GM23338 (cell line): ENCODE measurements at regions not wholly inside any gene's neighbourhood (a gene's known extent, or its start where the extent isn't known, plus 50 kb on each side); places are given as distances from the start of the nearest gene placed in this dataset.

Experiments
- ATAC-seq: fragments of 200-7000 bp; cut with Tn5 transposase; 3 replicates; pipeline ENCODE4 v1.9.1; 2020
- DNase-seq: peaks from one replicate; pipeline ENCODE4 v3.0.0-alpha.2; 2015; ENCODE audit warnings: low spot score
- H2AFZ ChIP-seq: fragments of 200-600 bp; sonication (generic); 2 replicates; pipeline ENCODE4 v1.8.0; 2016; ENCODE audit warnings: antibody characterized with exemption, mild to moderate bottlenecking, moderate library complexity
- H3F3A ChIP-seq: fragments of 200-600 bp; sonication (generic); replicated peaks from 2 replicates; pipeline ENCODE4 v1.8.0; 2017; ENCODE audit warnings: antibody characterized with exemption, mixed run types, low read depth
- H3K27ac ChIP-seq: fragments of 200-600 bp; sonication (generic); 2 replicates; pipeline ENCODE4 v1.6.1; 2016; ENCODE audit warnings: low read depth
- H3K27me3 ChIP-seq: fragments of 200-600 bp; sonication (generic); 2 replicates; pipeline ENCODE4 v1.8.0; 2016; ENCODE audit warnings: mild to moderate bottlenecking, mixed run types, moderate library complexity; ENCODE audit not compliant: insufficient read depth
- H3K36me3 ChIP-seq: fragments of 200-600 bp; sonication (generic); 2 replicates; pipeline ENCODE4 v1.8.0; 2016; ENCODE audit warnings: mild to moderate bottlenecking; ENCODE audit not compliant: insufficient read depth
- H3K4me1 ChIP-seq: fragments of 200-600 bp; sonication (generic); 2 replicates; pipeline ENCODE4 v1.8.0; 2016; ENCODE audit warnings: mild to moderate bottlenecking, moderate library complexity; ENCODE audit not compliant: insufficient read depth
- H3K4me2 ChIP-seq: fragments of 200-600 bp; sonication (generic); 2 replicates; pipeline ENCODE4 v1.7.1; 2017; ENCODE audit warnings: mixed run types
- H3K4me3 ChIP-seq: fragments of 200-600 bp; sonication (generic); 2 replicates; pipeline ENCODE4 v1.6.1; 2016; ENCODE audit warnings: mixed run types
- H3K79me2 ChIP-seq: fragments of 200-600 bp; sonication (generic); replicated peaks from 2 replicates; pipeline ENCODE4 v1.8.0; 2017; ENCODE audit warnings: mild to moderate bottlenecking; ENCODE audit not compliant: insufficient read depth
- H3K9me2 ChIP-seq: fragments of 200-600 bp; sonication (generic); 2 replicates; pipeline ENCODE4 v1.8.0; 2017; ENCODE audit not compliant: insufficient read depth
- H4K20me1 ChIP-seq: fragments of 200-600 bp; sonication (generic); replicated peaks from 2 replicates; pipeline ENCODE4 v1.8.0; 2017; ENCODE audit warnings: mild to moderate bottlenecking; ENCODE audit not compliant: insufficient read depth
- H3K27ac Mint-ChIP-seq: 2 replicates; pipeline ENCODE4 v1.8.0; 2020; ENCODE audit warnings: inconsistent platforms, mild to moderate bottlenecking, moderate library complexity, mixed read lengths
- H3K27me3 Mint-ChIP-seq: 3 replicates; pipeline ENCODE4 v1.8.0; 2022; ENCODE audit warnings: low read depth, mild to moderate bottlenecking, moderate library complexity, mixed read lengths, inconsistent platforms; ENCODE audit not compliant: insufficient read depth, poor library complexity
- H3K36me3 Mint-ChIP-seq: 3 replicates; pipeline ENCODE4 v1.8.0; 2021; ENCODE audit warnings: low read depth, mild to moderate bottlenecking, inconsistent platforms, moderate library complexity, mixed read lengths
- H3K4me1 Mint-ChIP-seq: 3 replicates; pipeline ENCODE4 v1.8.0; 2020; ENCODE audit warnings: mild to moderate bottlenecking, inconsistent platforms, mixed read lengths
- H3K4me3 Mint-ChIP-seq: 3 replicates; pipeline ENCODE4 v1.8.0; 2021; ENCODE audit warnings: moderate library complexity, mild to moderate bottlenecking, inconsistent platforms, mixed read lengths
- H3K9me3 Mint-ChIP-seq: 3 replicates; pipeline ENCODE4 v1.8.0; 2020; ENCODE audit warnings: moderate library complexity, mild to moderate bottlenecking, inconsistent platforms, mixed read lengths
- CREB1 ChIP-seq: fragments of 250-450 bp; sonication (Bioruptor Pico); IDR thresholded peaks from 2 replicates; pipeline ENCODE4 v1.5.0; 2020; ENCODE audit warnings: low read depth, mild to moderate bottlenecking, moderate library complexity
- EZH2 ChIP-seq: fragments of 200-600 bp; sonication (generic); IDR thresholded peaks from one replicate; pipeline ENCODE4 v1.8.0; 2017; ENCODE audit warnings: antibody characterized with exemption, mild to moderate bottlenecking, low read depth; ENCODE audit not compliant: unreplicated experiment
- EZH2phosphoT487 ChIP-seq: fragments of 200-600 bp; sonication (generic); IDR thresholded peaks from one replicate; pipeline ENCODE4 v1.8.1; 2018; ENCODE audit warnings: antibody characterized with exemption; ENCODE audit not compliant: unreplicated experiment
- JUNB ChIP-seq: IDR thresholded peaks from one replicate; pipeline ENCODE4 v1.6.1; 2016; ENCODE audit warnings: antibody characterized with exemption; ENCODE audit not compliant: unreplicated experiment
- NANOG ChIP-seq: IDR thresholded peaks from 2 replicates; pipeline ENCODE4 v1.6.1; 2016; ENCODE audit warnings: antibody characterized with exemption, borderline replicate concordance
- POLR2AphosphoS5 ChIP-seq: IDR thresholded peaks from 2 replicates; pipeline ENCODE4 v1.6.1; 2016; ENCODE audit warnings: antibody characterized with exemption, low read depth
- STAT1 ChIP-seq: IDR thresholded peaks from one replicate; pipeline ENCODE4 v1.6.1; 2016; ENCODE audit warnings: antibody characterized with exemption; ENCODE audit not compliant: unreplicated experiment
- ZNF114 ChIP-seq: fragments of 250-450 bp; sonication (Bioruptor Pico); IDR thresholded peaks from 2 replicates; pipeline ENCODE4 v1.5.0; 2020; ENCODE audit warnings: mild to moderate bottlenecking, moderate library complexity
- ZNF331 ChIP-seq: fragments of 250-450 bp; sonication (Bioruptor Pico); IDR thresholded peaks from 2 replicates; pipeline ENCODE4 v1.5.0; 2020; ENCODE audit warnings: low read depth, mild to moderate bottlenecking, moderate library complexity
- TF ChIP-seq, protein P1 (sequence below): IDR thresholded peaks from 2 replicates; pipeline ENCODE4 v1.6.1; 2016; ENCODE audit warnings: antibody characterized with exemption
- TF ChIP-seq, protein P2 (sequence below), 2 experiments: fragments of 200-600 bp in 1 of 2; sonication (generic) in 1 of 2; conservative IDR thresholded peaks; 2 replicates each; pipeline versions ENCODE4 v1.5.1 to v1.6.1; 2016 to 2017; ENCODE audit warnings: antibody characterized with exemption in 2 of 2, low read depth in 2 of 2, mild to moderate bottlenecking in 2 of 2, moderate library complexity in 1 of 2
- TF ChIP-seq, protein P3 (sequence below): IDR thresholded peaks from one replicate; pipeline ENCODE4 v1.6.1; 2018; ENCODE audit warnings: antibody characterized with exemption; ENCODE audit not compliant: unreplicated experiment
- TF ChIP-seq, protein P4 (sequence below): fragments of 250-450 bp; sonication (Bioruptor Pico); IDR thresholded peaks from 2 replicates; pipeline ENCODE4 v1.5.0; 2020; ENCODE audit warnings: mild to moderate bottlenecking, moderate library complexity

DNA sequence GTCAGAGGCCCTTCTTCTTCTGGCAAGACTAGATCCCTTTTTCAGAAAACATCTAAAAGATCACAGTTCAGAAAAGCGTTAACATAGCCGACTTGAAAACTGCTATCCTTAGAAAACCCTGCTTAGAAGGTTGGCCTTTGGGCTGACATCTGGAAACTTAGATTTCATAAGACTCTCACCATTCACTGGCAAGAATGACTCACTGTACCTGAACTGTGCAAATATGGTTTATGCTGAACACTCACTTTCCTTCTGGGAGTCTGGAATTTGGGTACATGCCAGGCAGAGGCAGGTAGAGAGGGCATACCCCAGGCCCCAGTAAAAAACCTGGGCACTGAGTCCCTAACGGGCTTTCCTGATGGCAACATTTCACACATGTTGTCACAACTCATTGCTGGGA lies 88.8 kb upstream of the GPC3 start:
- Histone ChIP-seq H3K9me2 (no peaks in the 10 kb centered on the region), H3K79me2 (no peaks in the 10 kb centered on the region), H3K36me3 (no peaks in the 10 kb centered on the region), H3K27me3 (no peaks in the 10 kb centered on the region), H4K20me1 (no peaks in the 10 kb centered on the region), H3K27ac (no peak overlapping the region), H2AFZ (no peak overlapping the region), H3K4me2 (no peak overlapping the region), H3F3A (no peaks in the 10 kb centered on the region), H3K4me1 (no peaks in the 10 kb centered on the region), H3K4me3 (no peak overlapping the region)
- Mint-ChIP-seq H3K9me3 (peaks cover 24% of the 10 kb centered on the region), H3K27ac (no peak overlapping the region), H3K27me3 (peaks cover 2% of the 10 kb centered on the region), H3K36me3 (peaks cover 12% of the 10 kb centered on the region), H3K4me3 (no peak overlapping the region), H3K4me1 (no peaks in the 10 kb centered on the region)
- ATAC-seq (no peak), DNase-seq (no peak)
- no peak for TF ChIP-seq POLR2AphosphoS5
- no peak for TF ChIP-seq ZNF331 (CRISPR knock-in tag)
- TF ChIP-seq, protein P1, sequence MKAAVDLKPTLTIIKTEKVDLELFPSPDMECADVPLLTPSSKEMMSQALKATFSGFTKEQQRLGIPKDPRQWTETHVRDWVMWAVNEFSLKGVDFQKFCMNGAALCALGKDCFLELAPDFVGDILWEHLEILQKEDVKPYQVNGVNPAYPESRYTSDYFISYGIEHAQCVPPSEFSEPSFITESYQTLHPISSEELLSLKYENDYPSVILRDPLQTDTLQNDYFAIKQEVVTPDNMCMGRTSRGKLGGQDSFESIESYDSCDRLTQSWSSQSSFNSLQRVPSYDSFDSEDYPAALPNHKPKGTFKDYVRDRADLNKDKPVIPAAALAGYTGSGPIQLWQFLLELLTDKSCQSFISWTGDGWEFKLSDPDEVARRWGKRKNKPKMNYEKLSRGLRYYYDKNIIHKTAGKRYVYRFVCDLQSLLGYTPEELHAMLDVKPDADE, result no peak
- no peak for TF ChIP-seq NANOG
- no peak for TF ChIP-seq ZNF114
- TF ChIP-seq, protein P2, sequence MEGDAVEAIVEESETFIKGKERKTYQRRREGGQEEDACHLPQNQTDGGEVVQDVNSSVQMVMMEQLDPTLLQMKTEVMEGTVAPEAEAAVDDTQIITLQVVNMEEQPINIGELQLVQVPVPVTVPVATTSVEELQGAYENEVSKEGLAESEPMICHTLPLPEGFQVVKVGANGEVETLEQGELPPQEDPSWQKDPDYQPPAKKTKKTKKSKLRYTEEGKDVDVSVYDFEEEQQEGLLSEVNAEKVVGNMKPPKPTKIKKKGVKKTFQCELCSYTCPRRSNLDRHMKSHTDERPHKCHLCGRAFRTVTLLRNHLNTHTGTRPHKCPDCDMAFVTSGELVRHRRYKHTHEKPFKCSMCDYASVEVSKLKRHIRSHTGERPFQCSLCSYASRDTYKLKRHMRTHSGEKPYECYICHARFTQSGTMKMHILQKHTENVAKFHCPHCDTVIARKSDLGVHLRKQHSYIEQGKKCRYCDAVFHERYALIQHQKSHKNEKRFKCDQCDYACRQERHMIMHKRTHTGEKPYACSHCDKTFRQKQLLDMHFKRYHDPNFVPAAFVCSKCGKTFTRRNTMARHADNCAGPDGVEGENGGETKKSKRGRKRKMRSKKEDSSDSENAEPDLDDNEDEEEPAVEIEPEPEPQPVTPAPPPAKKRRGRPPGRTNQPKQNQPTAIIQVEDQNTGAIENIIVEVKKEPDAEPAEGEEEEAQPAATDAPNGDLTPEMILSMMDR (conservative IDR thresholded peaks at IDR 0.05; ENCODE audit: low read depth in 2 of 2), result no peak
- TF ChIP-seq EZH2phosphoT487, result no peak
- TF ChIP-seq EZH2, result no peak
- TF ChIP-seq CREB1 (CRISPR knock-in tag), result no peak
- no peak for TF ChIP-seq JUNB
- no peak for TF ChIP-seq STAT1
- TF ChIP-seq, protein P3, sequence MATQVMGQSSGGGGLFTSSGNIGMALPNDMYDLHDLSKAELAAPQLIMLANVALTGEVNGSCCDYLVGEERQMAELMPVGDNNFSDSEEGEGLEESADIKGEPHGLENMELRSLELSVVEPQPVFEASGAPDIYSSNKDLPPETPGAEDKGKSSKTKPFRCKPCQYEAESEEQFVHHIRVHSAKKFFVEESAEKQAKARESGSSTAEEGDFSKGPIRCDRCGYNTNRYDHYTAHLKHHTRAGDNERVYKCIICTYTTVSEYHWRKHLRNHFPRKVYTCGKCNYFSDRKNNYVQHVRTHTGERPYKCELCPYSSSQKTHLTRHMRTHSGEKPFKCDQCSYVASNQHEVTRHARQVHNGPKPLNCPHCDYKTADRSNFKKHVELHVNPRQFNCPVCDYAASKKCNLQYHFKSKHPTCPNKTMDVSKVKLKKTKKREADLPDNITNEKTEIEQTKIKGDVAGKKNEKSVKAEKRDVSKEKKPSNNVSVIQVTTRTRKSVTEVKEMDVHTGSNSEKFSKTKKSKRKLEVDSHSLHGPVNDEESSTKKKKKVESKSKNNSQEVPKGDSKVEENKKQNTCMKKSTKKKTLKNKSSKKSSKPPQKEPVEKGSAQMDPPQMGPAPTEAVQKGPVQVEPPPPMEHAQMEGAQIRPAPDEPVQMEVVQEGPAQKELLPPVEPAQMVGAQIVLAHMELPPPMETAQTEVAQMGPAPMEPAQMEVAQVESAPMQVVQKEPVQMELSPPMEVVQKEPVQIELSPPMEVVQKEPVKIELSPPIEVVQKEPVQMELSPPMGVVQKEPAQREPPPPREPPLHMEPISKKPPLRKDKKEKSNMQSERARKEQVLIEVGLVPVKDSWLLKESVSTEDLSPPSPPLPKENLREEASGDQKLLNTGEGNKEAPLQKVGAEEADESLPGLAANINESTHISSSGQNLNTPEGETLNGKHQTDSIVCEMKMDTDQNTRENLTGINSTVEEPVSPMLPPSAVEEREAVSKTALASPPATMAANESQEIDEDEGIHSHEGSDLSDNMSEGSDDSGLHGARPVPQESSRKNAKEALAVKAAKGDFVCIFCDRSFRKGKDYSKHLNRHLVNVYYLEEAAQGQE, result no peak
- TF ChIP-seq, protein P4, sequence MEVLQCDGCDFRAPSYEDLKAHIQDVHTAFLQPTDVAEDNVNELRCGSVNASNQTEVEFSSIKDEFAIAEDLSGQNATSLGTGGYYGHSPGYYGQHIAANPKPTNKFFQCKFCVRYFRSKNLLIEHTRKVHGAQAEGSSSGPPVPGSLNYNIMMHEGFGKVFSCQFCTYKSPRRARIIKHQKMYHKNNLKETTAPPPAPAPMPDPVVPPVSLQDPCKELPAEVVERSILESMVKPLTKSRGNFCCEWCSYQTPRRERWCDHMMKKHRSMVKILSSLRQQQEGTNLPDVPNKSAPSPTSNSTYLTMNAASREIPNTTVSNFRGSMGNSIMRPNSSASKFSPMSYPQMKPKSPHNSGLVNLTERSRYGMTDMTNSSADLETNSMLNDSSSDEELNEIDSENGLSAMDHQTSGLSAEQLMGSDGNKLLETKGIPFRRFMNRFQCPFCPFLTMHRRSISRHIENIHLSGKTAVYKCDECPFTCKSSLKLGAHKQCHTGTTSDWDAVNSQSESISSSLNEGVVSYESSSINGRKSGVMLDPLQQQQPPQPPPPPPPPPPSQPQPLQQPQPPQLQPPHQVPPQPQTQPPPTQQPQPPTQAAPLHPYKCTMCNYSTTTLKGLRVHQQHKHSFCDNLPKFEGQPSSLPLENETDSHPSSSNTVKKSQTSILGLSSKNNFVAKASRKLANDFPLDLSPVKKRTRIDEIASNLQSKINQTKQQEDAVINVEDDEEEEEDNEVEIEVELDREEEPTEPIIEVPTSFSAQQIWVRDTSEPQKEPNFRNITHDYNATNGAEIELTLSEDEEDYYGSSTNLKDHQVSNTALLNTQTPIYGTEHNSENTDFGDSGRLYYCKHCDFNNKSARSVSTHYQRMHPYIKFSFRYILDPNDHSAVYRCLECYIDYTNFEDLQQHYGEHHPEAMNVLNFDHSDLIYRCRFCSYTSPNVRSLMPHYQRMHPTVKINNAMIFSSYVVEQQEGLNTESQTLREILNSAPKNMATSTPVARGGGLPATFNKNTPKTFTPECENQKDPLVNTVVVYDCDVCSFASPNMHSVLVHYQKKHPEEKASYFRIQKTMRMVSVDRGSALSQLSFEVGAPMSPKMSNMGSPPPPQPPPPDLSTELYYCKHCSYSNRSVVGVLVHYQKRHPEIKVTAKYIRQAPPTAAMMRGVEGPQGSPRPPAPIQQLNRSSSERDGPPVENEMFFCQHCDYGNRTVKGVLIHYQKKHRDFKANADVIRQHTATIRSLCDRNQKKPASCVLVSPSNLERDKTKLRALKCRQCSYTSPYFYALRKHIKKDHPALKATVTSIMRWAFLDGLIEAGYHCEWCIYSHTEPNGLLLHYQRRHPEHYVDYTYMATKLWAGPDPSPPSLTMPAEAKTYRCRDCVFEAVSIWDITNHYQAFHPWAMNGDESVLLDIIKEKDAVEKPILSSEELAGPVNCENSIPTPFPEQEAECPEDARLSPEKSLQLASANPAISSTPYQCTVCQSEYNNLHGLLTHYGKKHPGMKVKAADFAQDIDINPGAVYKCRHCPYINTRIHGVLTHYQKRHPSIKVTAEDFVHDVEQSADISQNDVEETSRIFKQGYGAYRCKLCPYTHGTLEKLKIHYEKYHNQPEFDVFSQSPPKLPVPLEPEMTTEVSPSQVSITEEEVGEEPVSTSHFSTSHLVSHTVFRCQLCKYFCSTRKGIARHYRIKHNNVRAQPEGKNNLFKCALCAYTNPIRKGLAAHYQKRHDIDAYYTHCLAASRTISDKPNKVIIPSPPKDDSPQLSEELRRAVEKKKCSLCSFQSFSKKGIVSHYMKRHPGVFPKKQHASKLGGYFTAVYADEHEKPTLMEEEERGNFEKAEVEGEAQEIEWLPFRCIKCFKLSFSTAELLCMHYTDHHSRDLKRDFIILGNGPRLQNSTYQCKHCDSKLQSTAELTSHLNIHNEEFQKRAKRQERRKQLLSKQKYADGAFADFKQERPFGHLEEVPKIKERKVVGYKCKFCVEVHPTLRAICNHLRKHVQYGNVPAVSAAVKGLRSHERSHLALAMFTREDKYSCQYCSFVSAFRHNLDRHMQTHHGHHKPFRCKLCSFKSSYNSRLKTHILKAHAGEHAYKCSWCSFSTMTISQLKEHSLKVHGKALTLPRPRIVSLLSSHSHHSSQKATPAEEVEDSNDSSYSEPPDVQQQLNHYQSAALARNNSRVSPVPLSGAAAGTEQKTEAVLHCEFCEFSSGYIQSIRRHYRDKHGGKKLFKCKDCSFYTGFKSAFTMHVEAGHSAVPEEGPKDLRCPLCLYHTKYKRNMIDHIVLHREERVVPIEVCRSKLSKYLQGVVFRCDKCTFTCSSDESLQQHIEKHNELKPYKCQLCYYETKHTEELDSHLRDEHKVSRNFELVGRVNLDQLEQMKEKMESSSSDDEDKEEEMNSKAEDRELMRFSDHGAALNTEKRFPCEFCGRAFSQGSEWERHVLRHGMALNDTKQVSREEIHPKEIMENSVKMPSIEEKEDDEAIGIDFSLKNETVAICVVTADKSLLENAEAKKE, result no peak
